HG02642 (cell line): ENCODE measurements at regions not wholly inside any gene's neighbourhood (a gene's known extent, or its start where the extent isn't known, plus 50 kb on each side); places are given as distances from the start of the nearest gene placed in this dataset.

ENCODE experiments used
- ATAC-seq: cut with Tn5 transposase; IDR thresholded peaks from one replicate; pipeline ENCODE4 v1.9.1; 2021; ENCODE audit warnings: mild to moderate bottlenecking; ENCODE audit not compliant: unreplicated experiment, poor library complexity

- ATAC-seq: no peak
Observed at GRCh38 chr15:61549727-61550126, 320.6 kb upstream of the RORA start.

GRCh38 chr15:61545763-61546162 lies 316.7 kb upstream of the RORA start:
- no peak for ATAC-seq

GRCh38 chr15:61541516-61541915 lies 312.4 kb upstream of the RORA start:
- ATAC-seq: no peak

- no peak for ATAC-seq
Observed at GRCh38 chr15:61537337-61537736, 308.2 kb upstream of the RORA start.

- no peak for ATAC-seq
Observed at GRCh38 chr15:61534986-61535385, 305.9 kb upstream of the RORA start.

GRCh38 chr15:61530769-61531168 lies 301.7 kb upstream of the RORA start:
- no peak for ATAC-seq

GRCh38 chr15:61528581-61528910 lies 299.4 kb upstream of the RORA start:
- no peak for ATAC-seq

- peak; percentile 55 for ATAC-seq
Observed at GRCh38 chr15:61527836-61528580, 298.9 kb upstream of the RORA start.

- no peak for ATAC-seq
Observed at GRCh38 chr15:61524545-61524944, 295.4 kb upstream of the RORA start.

- ATAC-seq: no peak
Observed at GRCh38 chr15:61524086-61524485, 295.0 kb upstream of the RORA start.

- no peak for ATAC-seq
Observed at GRCh38 chr15:61522411-61522810, 293.3 kb upstream of the RORA start.

- no peak for ATAC-seq
Observed at GRCh38 chr15:61521953-61522352, 292.9 kb upstream of the RORA start.

GRCh38 chr15:61519296-61519695 lies 290.2 kb upstream of the RORA start:
- ATAC-seq: no peak

GRCh38 chr15:61518191-61518950 lies 289.3 kb upstream of the RORA start:
- ATAC-seq: no peak

- no peak for ATAC-seq
Observed at GRCh38 chr15:61517776-61518175, 288.7 kb upstream of the RORA start.

- no peak for ATAC-seq
Observed at GRCh38 chr15:61517335-61517734, 288.2 kb upstream of the RORA start.

- ATAC-seq: no peak
Observed at GRCh38 chr15:61511756-61512155, 282.7 kb upstream of the RORA start.

- no peak for ATAC-seq
Observed at GRCh38 chr15:61511089-61511488, 282.0 kb upstream of the RORA start.

GRCh38 chr15:61509327-61509840 lies 280.3 kb upstream of the RORA start:
- no peak for ATAC-seq

GRCh38 chr15:61503383-61503969 lies 274.4 kb upstream of the RORA start:
- ATAC-seq: no peak

- no peak for ATAC-seq
Observed at GRCh38 chr15:61501815-61502389, 272.8 kb upstream of the RORA start.
